HFFc6 (cell line): ENCODE measurements at regions not wholly inside any gene's neighbourhood (a gene's known extent, or its start where the extent isn't known, plus 50 kb on each side); places are given as distances from the start of the nearest gene placed in this dataset.
A peak's percentile ranks its signal among the peaks of the same experiment; 100 is the strongest.

Experiments used
- DNase-seq: peaks from one replicate; pipeline ENCODE4 v3.0.0-alpha.2; 2018
- H3K27ac Mint-ChIP-seq: 2 replicates; pipeline ENCODE4 v1.8.0; 2020; ENCODE audit warnings: mild to moderate bottlenecking, mixed read lengths
- H3K27me3 Mint-ChIP-seq: 2 replicates; pipeline ENCODE4 v1.8.0; 2021; ENCODE audit warnings: mild to moderate bottlenecking, moderate library complexity, mixed read lengths; ENCODE audit not compliant: insufficient read depth
- H3K36me3 Mint-ChIP-seq: 2 replicates; pipeline ENCODE4 v1.8.0; 2021; ENCODE audit warnings: low read depth, mixed read lengths
- H3K4me1 Mint-ChIP-seq: 2 replicates; pipeline ENCODE4 v1.8.0; 2020; ENCODE audit warnings: low read depth, mixed read lengths
- H3K4me3 Mint-ChIP-seq: 2 replicates; pipeline ENCODE4 v1.8.0; 2020; ENCODE audit warnings: mild to moderate bottlenecking, moderate library complexity, mixed read lengths
- H3K9me3 Mint-ChIP-seq: 2 replicates; pipeline ENCODE4 v1.8.0; 2020; ENCODE audit warnings: mild to moderate bottlenecking, mixed read lengths
- TF ChIP-seq, protein P1 (sequence below): fragments of 200-600 bp; sonication (generic); IDR thresholded peaks from 2 replicates; pipeline ENCODE4 v1.5.0; 2021; ENCODE audit warnings: antibody characterized with exemption, mild to moderate bottlenecking

DNA sequence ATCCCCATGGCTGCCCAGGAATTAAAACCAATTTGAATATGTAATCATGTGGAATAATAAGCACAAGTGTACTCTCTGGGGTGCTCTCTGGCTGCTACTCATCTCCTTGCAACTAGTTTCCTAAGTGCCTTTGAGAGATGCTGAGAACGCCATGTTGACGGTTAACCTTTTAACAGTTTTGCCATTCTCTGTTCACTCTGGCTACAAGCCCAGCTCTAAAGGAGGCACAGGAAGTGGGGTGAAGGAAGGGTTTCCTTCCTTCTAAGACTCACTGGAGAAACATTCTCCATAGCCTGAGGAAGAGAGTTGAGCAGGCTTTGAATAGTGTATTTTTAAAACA is 122.0 kb upstream of the ZC3H12C start:
- H3K9me3 Mint-ChIP-seq, result no peaks in the 10 kb centered on the region
- TF ChIP-seq, protein P1, sequence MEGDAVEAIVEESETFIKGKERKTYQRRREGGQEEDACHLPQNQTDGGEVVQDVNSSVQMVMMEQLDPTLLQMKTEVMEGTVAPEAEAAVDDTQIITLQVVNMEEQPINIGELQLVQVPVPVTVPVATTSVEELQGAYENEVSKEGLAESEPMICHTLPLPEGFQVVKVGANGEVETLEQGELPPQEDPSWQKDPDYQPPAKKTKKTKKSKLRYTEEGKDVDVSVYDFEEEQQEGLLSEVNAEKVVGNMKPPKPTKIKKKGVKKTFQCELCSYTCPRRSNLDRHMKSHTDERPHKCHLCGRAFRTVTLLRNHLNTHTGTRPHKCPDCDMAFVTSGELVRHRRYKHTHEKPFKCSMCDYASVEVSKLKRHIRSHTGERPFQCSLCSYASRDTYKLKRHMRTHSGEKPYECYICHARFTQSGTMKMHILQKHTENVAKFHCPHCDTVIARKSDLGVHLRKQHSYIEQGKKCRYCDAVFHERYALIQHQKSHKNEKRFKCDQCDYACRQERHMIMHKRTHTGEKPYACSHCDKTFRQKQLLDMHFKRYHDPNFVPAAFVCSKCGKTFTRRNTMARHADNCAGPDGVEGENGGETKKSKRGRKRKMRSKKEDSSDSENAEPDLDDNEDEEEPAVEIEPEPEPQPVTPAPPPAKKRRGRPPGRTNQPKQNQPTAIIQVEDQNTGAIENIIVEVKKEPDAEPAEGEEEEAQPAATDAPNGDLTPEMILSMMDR, result no peak
- peak; percentile 29 for DNase-seq
- H3K4me3 Mint-ChIP-seq, result peak overlapping the region; percentile 24; the same call in 1 of the 2 replicates
- peak overlapping the region; percentile 14; the same call in 1 of the 2 replicates for H3K27ac Mint-ChIP-seq
- H3K27me3 Mint-ChIP-seq, result peaks cover 7% of the 10 kb centered on the region
- peaks cover 29% of the 10 kb centered on the region for H3K4me1 Mint-ChIP-seq
- H3K36me3 Mint-ChIP-seq, result no peaks in the 10 kb centered on the region

DNA sequence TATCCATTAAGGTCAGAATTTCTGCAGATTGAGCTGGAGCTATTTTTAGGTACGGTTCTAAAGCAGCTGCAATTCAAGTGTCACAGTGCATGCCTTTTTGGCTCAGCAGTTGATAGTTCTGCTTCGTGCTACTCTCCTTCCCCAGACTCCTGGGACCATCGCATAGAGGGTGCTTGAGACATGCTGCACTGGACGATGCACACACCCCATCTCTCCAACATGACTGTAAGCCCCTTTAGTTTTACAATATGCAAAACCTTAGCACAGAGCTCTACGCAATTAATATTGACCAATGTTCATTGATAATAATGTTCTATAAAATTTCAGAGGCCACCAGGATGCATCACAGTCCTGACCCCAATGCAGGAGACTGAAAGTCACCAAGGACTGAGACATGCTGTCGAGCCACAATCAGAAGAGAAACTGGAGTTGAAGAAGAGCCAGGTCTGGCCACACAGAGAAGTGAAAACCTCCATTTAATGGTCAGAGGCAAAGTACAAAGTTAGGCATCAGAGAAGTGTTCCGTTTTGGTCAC is 120.9 kb upstream of the ZC3H12C start:
- peaks cover 7% of the 10 kb centered on the region for H3K27me3 Mint-ChIP-seq
- TF ChIP-seq, protein P1, result no peak
- peaks cover 29% of the 10 kb centered on the region for H3K4me1 Mint-ChIP-seq
- no peaks in the 10 kb centered on the region for H3K9me3 Mint-ChIP-seq
- no peak overlapping the region for H3K4me3 Mint-ChIP-seq
- H3K36me3 Mint-ChIP-seq, result no peaks in the 10 kb centered on the region
- no peak overlapping the region for H3K27ac Mint-ChIP-seq
- no peak for DNase-seq

DNA sequence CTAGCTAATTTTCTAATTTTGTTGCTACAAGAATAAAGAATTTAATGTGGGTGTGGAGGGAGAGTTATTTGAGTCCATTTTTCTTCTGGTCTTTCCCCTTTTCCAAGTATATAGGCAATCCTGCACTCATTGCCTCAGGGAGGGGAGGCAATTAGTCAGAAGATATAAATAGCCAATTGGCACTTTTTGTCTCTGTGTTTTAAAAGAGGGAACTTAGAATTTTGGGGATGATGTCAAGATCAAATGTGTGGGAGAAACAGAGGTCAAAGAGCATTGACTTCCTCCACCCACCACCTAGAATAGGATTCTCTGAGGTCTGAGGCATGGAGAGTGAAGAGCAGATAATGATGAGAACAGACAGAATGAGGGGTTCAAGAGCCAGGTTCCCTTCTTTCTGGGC is 120.3 kb upstream of the ZC3H12C start:
- H3K27me3 Mint-ChIP-seq, result peaks cover 7% of the 10 kb centered on the region
- no peak for DNase-seq
- H3K27ac Mint-ChIP-seq, result no peak overlapping the region
- H3K4me3 Mint-ChIP-seq, result no peak overlapping the region
- TF ChIP-seq, protein P1, result no peak
- no peaks in the 10 kb centered on the region for H3K9me3 Mint-ChIP-seq
- no peaks in the 10 kb centered on the region for H3K36me3 Mint-ChIP-seq
- H3K4me1 Mint-ChIP-seq, result peaks cover 29% of the 10 kb centered on the region

DNA sequence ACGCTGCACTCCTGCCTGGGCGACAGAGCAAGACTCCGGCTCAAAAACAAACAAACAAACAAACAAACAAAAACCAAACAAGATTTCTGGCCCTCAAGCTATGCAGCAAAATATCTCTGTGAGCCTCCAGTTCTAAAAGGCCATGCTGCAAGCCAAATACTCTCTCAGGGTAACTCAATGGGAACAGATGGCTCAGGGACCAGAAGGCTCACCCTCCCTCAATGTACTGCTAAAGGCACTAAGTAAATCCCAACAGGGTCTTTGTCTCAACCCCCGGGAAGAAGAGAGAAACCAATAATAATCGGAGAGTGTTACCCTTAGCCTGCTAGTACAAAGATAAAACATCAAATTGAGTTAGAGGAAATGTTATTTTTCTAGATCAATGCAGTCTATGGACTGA is 119.7 kb upstream of the ZC3H12C start:
- TF ChIP-seq, protein P1, result no peak
- H3K4me1 Mint-ChIP-seq, result peaks cover 29% of the 10 kb centered on the region
- H3K27ac Mint-ChIP-seq, result no peak overlapping the region
- no peaks in the 10 kb centered on the region for H3K36me3 Mint-ChIP-seq
- DNase-seq, result no peak
- H3K9me3 Mint-ChIP-seq, result no peaks in the 10 kb centered on the region
- H3K4me3 Mint-ChIP-seq, result no peak overlapping the region
- peaks cover 7% of the 10 kb centered on the region for H3K27me3 Mint-ChIP-seq

DNA sequence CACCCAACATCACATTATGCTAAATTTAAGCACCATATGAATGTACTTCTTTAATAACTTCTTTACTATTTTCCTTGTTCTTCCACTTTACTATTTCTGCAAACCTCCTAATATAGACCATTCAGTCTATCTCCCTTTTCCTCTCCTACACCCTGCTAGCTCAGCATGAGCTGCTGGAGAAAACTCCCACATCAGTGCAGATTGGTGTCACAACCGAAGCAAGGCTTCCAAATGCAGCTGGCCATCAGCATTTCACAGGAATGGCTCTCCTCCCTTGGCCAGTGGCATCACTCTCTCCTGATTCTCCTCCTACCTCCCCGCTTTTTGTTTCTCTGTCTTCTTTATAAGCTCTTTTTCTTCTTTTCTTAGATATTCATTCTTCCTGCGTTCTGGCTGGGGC is 118.7 kb upstream of the ZC3H12C start:
- Mint-ChIP-seq H3K4me3 (no peak overlapping the region), H3K9me3 (no peaks in the 10 kb centered on the region), H3K36me3 (no peaks in the 10 kb centered on the region), H3K27me3 (peaks cover 3% of the 10 kb centered on the region), H3K4me1 (peaks cover 34% of the 10 kb centered on the region), H3K27ac (no peak overlapping the region)
- TF ChIP-seq, protein P1, result no peak
- DNase-seq, result no peak

DNA sequence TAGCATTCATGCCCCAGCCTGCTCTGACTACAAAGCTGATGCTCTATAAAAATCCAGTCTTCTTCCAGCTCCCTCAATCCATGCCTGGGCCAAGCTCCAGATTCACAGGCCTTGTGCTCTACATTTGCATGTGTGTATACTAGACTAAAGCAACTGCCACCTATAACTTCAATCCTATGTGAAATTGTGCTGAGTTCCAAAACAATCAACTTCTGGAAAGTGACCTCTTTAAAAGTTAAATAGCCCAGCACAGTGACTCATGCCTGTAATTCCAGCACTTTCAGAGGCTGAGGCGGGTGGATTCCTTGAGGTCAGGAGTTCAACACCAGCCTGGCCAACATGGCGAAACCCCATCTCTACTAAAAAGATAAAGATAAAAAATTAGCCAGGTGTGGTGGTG is 114.3 kb upstream of the ZC3H12C start:
- Mint-ChIP-seq H3K4me1 (peaks cover 5% of the 10 kb centered on the region; the same call in 1 of the 2 replicates), H3K4me3 (no peak overlapping the region), H3K27me3 (peaks cover 3% of the 10 kb centered on the region), H3K27ac (no peak overlapping the region), H3K9me3 (no peaks in the 10 kb centered on the region), H3K36me3 (no peaks in the 10 kb centered on the region)
- TF ChIP-seq, protein P1, result no peak
- no peak for DNase-seq
